Activated CD4-positive, alpha-beta T cell treated with anti-CD3 and anti-CD28 coated beads, Interleukin-2, amount 50 U/mL, for 48 hours (primary cell): ENCODE measurements at regions not wholly inside any gene's neighbourhood (a gene's known extent, or its start where the extent isn't known, plus 50 kb on each side); places are given as distances from the start of the nearest gene placed in this dataset.
A peak's percentile ranks its signal among the peaks of the same experiment; 100 is the strongest.

Experiments
- DNase-seq, 2 experiments: peaks; one replicate each; pipeline ENCODE4 v3.0.0-alpha.2; 2020

- no peak for DNase-seq
Measured at GRCh38 chr20:63114693-63115311, 101.1 kb downstream of the YTHDF1 start.

GRCh38 chr20:63114006-63114692 lies 101.8 kb downstream of the YTHDF1 start:
- DNase-seq: no peak

- no peak for DNase-seq
Measured at GRCh38 chr20:63112491-63113219, 103.3 kb downstream of the YTHDF1 start.

- DNase-seq: no peak
Measured at GRCh38 chr20:63108247-63108646, 101.5 kb upstream of the BHLHE23 start.

- no peak for DNase-seq
Measured at GRCh38 chr20:63107449-63108200, 100.9 kb upstream of the BHLHE23 start.

- DNase-seq: no peak
Measured at GRCh38 chr20:63106765-63107448, 100.1 kb upstream of the BHLHE23 start.

- no peak for DNase-seq
Measured at GRCh38 chr20:63106108-63106764, 99.5 kb upstream of the BHLHE23 start.

GRCh38 chr20:63105211-63106107 lies 98.7 kb upstream of the BHLHE23 start:
- DNase-seq: no peak

GRCh38 chr20:63104312-63105181 lies 97.8 kb upstream of the BHLHE23 start:
- DNase-seq: no peak

GRCh38 chr20:63103402-63104311 lies 96.9 kb upstream of the BHLHE23 start:
- no peak for DNase-seq

- peak; percentile 74 to 78 for DNase-seq
Measured at GRCh38 chr20:63102721-63103375, 96.1 kb upstream of the BHLHE23 start.

GRCh38 chr20:63101781-63102720 lies 95.3 kb upstream of the BHLHE23 start:
- peak; percentile 66 to 72 for DNase-seq

- no peak for DNase-seq
Measured at GRCh38 chr20:63100926-63101699, 94.3 kb upstream of the BHLHE23 start.

GRCh38 chr20:63100174-63100925 lies 93.6 kb upstream of the BHLHE23 start:
- DNase-seq: no peak

- no peak for DNase-seq
Measured at GRCh38 chr20:63099456-63100173, 92.9 kb upstream of the BHLHE23 start.
